ENCODE measurements at regions not wholly inside any gene's neighbourhood (a gene's known extent, or its start where the extent isn't known, plus 50 kb on each side); places are given as distances from the start of the nearest gene placed in this dataset.

- H3K36me3 ChIP-seq (replicated peaks; ENCODE audit: control insufficient read depth, insufficient read depth, low read length), result no peaks in the 10 kb centered on the region; the same call in 1 of the 2 replicates
- no peak for DNase-seq
- no peak overlapping the region for H3K4me3 ChIP-seq (ENCODE audit: insufficient read depth, low read depth, low read length)
- H3K27me3 ChIP-seq (ENCODE audit: control insufficient read depth, insufficient read depth, low read length), result no peaks in the 10 kb centered on the region
Observed at GRCh38 chr5:178785999-178786398, 55.5 kb upstream of the ZNF354A start.

GRCh38 chr5:178784391-178784790 lies 53.9 kb upstream of the ZNF354A start:
- Histone ChIP-seq H3K27me3 (ENCODE audit: control insufficient read depth, insufficient read depth, low read length) (no peaks in the 10 kb centered on the region), H3K36me3 (replicated peaks; ENCODE audit: control insufficient read depth, insufficient read depth, low read length) (no peaks in the 10 kb centered on the region; the same call in 1 of the 2 replicates), H3K4me3 (ENCODE audit: insufficient read depth, low read depth, low read length) (no peak overlapping the region)
- no peak for DNase-seq

- DNase-seq, result no peak
- Histone ChIP-seq H3K4me3 (ENCODE audit: insufficient read depth, low read depth, low read length) (no peak overlapping the region), H3K36me3 (replicated peaks; ENCODE audit: control insufficient read depth, insufficient read depth, low read length) (no peaks in the 10 kb centered on the region; the same call in 1 of the 2 replicates), H3K27me3 (ENCODE audit: control insufficient read depth, insufficient read depth, low read length) (no peaks in the 10 kb centered on the region; the same call in 1 of the 2 replicates)
Observed at GRCh38 chr5:178781936-178782335, 51.5 kb upstream of the ZNF354A start.

- no peak overlapping the region for H3K4me3 ChIP-seq (ENCODE audit: insufficient read depth, low read depth, low read length)
- DNase-seq, result no peak
- no peaks in the 10 kb centered on the region; the same call in 1 of the 2 replicates for H3K36me3 ChIP-seq (replicated peaks; ENCODE audit: control insufficient read depth, insufficient read depth, low read length)
- H3K27me3 ChIP-seq (ENCODE audit: control insufficient read depth, insufficient read depth, low read length), result no peaks in the 10 kb centered on the region; the same call in 1 of the 2 replicates
Observed at GRCh38 chr5:178780581-178781498, 50.4 kb upstream of the ZNF354A start.

All from H7 (cell line).